Cardiac fibroblast (primary cell): ENCODE measurements at regions not wholly inside any gene's neighbourhood (a gene's known extent, or its start where the extent isn't known, plus 50 kb on each side); places are given as distances from the start of the nearest gene placed in this dataset.

Source experiments
- DNase-seq, 2 donors: peaks; one replicate each; pipeline versions ENCODE4 v3.0.0 to v3.0.0-alpha.2; 2010; ENCODE audit warnings: low read depth in 2 of 2
- H3K4me3 ChIP-seq, 2 donors: replicated peaks in 1 of 2; 1 replicate in 1 of 2; 2 replicates in 1 of 2; pipeline ENCODE4 v1.5.1; 2011; ENCODE audit warnings: low read depth in 2 of 2, low read length in 2 of 2, mild to moderate bottlenecking in 2 of 2, moderate library complexity in 1 of 2
- TF ChIP-seq, protein P1 (sequence below): IDR thresholded peaks from one replicate; pipeline ENCODE4 v1.5.1; 2011; ENCODE audit warnings: low read depth, mild to moderate bottlenecking, low read length, inconsistent platforms

DNA sequence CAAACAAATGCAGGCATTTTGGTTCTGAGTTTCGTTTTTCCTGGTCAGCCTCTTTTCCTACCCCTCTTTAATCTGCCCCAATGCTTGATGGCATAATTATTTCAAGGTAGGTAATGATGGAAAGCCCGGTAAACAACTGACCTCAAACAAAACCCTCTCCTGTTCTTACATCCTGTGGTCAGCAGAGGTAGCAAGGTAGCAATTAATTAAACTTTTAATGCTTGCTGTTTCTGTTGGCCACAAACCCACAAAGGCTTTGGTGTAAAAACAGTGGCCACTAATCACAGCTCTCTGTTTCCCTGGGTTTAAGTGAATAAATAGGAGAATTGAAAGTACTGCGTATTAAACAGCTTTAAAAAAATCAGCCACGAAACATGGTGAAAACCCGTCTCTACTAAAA lies 261.5 kb upstream of the SOX4 start:
- H3K4me3 ChIP-seq = no peak overlapping the region
- TF ChIP-seq, protein P1, sequence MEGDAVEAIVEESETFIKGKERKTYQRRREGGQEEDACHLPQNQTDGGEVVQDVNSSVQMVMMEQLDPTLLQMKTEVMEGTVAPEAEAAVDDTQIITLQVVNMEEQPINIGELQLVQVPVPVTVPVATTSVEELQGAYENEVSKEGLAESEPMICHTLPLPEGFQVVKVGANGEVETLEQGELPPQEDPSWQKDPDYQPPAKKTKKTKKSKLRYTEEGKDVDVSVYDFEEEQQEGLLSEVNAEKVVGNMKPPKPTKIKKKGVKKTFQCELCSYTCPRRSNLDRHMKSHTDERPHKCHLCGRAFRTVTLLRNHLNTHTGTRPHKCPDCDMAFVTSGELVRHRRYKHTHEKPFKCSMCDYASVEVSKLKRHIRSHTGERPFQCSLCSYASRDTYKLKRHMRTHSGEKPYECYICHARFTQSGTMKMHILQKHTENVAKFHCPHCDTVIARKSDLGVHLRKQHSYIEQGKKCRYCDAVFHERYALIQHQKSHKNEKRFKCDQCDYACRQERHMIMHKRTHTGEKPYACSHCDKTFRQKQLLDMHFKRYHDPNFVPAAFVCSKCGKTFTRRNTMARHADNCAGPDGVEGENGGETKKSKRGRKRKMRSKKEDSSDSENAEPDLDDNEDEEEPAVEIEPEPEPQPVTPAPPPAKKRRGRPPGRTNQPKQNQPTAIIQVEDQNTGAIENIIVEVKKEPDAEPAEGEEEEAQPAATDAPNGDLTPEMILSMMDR = no peak
- DNase-seq = no peak

DNA sequence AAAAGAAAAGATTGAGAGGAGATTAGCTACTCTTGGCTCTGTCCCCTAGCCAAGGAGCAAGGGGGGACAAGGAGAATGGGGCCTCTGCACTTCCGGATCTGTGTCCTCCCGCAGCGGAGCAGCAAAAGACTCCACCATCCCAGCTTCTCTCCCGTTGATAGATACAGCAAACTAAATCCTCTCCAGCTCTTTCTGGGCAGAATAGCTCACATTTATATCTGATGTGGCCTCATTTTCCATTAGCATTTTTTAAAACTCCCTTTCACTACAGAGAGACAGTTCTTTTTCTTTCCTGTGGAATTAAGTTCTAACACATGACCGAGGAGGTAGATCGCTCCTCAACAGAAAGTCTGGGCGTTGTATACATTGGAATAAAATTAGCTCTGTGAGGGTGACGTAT lies 260.9 kb upstream of the SOX4 start:
- H3K4me3 ChIP-seq = no peak overlapping the region
- no peak for DNase-seq
- TF ChIP-seq, protein P1 = no peak

DNA sequence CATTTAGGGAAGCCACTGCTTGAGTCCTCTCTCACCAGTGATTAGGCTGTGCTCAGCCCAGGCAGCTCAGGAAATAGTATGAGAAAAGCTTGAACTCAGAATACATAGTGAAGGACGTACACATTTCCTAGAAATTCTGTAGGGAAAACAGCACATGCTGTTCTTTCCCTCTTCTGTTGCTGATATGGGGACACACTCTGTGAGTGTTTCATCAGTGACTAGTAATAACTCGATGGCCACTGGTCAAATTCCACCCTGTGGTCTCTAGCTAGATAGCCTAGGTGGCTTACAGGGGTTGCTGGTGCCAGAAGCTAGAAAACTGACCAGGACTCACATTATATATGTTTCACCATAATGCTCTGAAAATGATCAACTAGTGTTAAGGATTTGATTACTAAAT lies 259.8 kb upstream of the SOX4 start:
- TF ChIP-seq, protein P1 = no peak
- no peak overlapping the region for H3K4me3 ChIP-seq
- DNase-seq = no peak

DNA sequence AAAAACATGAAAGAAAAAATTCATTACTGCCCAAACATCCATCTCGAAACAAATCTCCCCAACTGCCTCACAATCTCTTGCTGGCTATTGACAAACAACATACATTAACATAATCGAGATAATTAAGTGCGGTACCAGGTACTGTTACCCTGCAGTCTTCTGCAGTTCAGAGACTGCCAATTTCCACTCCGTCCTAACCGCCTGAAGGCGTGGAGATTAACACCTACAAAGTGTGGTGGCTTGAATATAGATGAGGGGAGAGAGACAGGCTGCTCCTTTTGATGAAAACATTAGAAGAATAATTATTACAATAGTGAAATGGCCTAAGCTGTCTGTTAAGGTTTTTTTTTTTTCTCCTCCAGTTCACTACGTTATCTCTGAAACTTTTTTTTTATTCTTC lies 258.9 kb upstream of the SOX4 start:
- TF ChIP-seq, protein P1 = no peak
- no peak overlapping the region for H3K4me3 ChIP-seq
- no peak for DNase-seq

DNA sequence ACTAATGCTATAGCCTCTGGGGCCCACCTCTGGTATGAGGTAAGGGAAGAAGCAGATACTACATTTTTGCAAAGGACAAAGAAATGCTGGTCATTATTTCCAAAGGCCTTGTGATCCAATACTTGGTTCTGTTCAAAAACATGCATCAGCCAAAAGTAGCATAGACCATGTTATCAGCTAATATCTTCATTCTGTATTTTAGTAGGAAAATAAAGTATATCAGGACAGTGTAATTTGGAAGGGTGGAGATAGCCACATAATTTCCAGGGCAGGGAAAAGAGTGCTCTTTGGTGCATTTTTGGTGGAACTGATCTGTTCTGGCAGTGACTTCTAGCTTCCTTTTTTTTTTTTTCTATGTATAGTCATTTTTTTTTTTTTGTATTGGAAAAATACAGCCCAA lies 258.0 kb upstream of the SOX4 start:
- H3K4me3 ChIP-seq = no peak overlapping the region
- DNase-seq = no peak
- TF ChIP-seq, protein P1 = no peak

DNA sequence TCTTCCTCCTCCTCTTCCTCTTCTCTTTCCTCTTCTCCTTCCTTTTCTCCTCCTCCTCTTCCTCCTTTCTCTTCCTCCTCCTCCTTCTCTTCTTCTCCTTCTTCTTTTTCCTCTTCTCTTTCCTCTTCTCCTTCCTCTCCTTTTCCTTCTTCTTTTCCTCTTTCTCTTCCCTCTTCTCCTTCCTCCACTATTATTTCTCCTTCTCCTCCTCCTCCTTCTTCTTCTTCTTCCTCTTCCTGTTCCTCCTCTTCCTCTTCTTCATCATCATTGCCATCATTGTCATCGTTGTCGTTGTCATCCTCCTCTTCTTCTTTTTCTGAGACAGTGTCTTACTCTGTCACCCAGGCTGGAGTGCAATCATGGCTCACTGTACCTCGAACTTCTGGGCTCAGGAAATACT lies 256.3 kb upstream of the SOX4 start:
- TF ChIP-seq, protein P1 = no peak
- H3K4me3 ChIP-seq = no peak overlapping the region
- DNase-seq = no peak

DNA sequence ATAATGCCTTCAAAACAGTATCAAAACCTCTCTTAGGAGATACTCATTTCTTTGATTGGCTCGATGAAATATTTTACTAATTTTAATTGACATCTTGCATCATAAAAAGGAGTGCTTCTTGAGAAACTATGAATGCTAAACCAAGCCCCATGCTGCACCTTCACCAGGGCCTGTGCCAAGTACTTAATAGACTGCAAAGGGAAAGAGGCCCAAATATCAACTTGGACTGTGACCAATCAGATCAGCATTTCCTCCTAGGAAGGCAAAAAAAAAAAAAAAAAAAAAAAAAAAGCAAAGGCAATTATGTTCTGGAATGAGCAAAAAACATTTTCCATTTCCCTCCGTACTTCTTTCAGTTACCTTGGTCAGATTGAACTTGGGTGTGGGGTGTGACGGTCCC lies 253.0 kb upstream of the SOX4 start:
- DNase-seq = peak; percentile 8 to 27
- H3K4me3 ChIP-seq = no peak overlapping the region
- TF ChIP-seq, protein P1 = no peak
